ENCODE measurements at regions not wholly inside any gene's neighbourhood (a gene's known extent, or its start where the extent isn't known, plus 50 kb on each side); places are given as distances from the start of the nearest gene placed in this dataset.
"Not testable (repeated sequence)": the region's sequence is repeated elsewhere in the genome, so short reads cannot be mapped to it uniquely, and the experiment has no call there.

DNA sequence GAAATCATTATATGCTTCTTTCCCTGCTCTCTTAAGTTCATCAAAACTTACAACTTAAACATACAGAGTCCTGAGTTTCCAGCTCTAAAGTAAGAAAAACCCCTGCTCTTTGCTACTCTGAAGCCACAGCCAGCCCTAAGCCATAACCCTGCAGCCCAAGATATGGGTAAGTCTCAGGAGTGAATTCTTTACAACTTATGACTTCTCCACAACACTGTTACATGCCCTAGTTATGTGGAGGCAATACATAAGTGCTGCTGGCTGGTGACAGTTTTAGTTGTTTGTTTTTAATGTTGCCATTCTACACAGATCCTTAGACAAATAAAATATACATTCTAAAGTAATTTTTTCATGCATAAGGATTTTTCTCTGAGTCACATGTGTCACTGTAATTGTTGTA lies 100.2 kb downstream of the FBXO8 start:
- no peak for DNase-seq (ENCODE audit: low spot score)

DNA sequence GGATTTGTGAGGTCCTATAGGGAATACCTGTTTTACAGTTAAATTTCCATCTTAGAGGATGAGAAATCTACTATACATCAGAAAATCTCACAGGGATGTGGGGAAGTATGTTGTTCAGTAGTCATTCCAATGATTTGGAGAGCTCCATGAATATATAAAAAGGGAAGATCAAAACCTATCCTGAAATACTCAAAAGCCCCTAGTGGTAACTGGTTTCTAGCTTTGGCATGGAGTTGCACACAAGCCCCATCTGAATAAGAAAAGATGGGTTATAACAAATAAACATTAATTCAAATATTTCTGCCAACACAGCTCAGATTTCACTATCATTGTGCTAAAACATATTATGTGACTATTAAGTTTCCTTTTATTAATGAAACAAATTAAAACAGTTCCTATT lies 101.6 kb downstream of the FBXO8 start:
- no peak for DNase-seq (ENCODE audit: low spot score)

DNA sequence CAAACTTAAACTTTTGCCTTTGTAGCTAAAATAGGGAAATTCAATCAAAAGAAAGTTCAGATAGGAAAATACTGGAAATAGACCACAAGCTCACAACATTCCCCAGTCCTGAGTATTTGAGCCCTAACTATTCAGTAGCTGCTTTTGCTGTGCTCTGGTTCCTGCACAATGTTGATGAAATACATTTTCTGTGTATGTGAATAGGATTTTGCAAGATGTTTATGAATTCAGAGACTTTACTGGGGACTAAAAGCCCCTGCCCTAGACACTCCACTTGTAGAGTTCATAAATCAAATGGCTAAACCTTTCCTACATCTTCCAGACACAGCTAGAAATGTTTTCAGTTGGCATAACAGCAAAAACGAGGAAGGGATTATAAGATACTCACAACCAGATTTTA lies 105.9 kb downstream of the FBXO8 start:
- DNase-seq (ENCODE audit: low spot score) = no peak

DNA sequence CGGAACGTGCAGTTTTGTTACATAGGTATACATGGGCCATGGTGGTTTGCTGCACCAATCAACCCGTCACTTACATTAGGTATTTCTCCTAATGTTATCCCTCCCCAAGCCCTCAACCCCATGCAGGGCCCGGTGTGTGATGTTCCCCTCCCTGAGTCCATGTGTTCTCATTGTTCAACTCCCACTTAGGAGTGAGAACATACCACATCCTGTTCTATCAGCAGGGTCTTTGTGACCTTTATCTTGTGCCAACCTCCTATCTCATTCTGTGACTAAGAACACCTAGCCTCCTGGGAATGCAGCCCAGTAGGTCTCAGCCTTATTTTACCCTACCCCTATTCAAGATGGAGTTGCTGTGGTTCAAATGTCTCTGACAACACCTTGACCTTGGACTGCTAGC lies 107.6 kb downstream of the FBXO8 start:
- not testable (repeated sequence) for DNase-seq (ENCODE audit: low spot score)

DNA sequence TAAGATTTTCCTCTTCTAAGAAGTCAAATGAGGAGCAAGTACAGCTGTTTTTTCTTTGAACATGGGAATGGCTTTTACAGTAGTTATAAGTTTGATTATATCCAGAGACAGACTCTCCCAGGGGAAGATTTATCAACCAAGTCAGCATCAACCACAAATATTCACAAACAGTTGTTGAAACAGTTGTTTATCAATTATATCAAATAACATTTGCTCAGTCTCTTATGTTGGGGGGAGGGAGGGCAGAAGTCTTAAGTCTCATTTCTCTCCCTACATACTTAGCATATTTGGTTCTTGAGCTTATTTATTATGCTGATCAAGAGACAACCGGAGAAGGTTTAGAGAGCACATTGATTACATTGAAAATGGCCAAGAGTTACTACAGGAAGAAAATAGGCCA lies 110.1 kb downstream of the FBXO8 start:
- DNase-seq (ENCODE audit: low spot score) = no peak

DNA sequence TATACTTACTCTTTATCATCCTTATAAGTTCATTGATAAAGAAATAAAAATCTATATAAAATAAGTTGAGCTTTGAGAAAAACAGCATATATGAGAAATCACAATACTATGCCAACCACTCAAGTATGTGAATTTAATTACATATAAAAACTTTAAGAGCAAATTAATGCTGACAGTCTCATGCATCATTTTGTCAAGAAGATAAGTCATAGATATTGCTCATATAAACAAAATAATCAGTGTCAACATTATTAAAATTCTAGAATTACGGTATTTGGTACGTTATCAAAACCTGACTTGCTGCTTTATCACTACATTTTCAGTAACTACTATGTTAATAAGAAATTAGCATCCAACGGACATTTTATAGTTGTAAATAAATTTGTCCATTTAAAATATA lies 111.2 kb downstream of the FBXO8 start:
- no peak for DNase-seq (ENCODE audit: low spot score)

DNA sequence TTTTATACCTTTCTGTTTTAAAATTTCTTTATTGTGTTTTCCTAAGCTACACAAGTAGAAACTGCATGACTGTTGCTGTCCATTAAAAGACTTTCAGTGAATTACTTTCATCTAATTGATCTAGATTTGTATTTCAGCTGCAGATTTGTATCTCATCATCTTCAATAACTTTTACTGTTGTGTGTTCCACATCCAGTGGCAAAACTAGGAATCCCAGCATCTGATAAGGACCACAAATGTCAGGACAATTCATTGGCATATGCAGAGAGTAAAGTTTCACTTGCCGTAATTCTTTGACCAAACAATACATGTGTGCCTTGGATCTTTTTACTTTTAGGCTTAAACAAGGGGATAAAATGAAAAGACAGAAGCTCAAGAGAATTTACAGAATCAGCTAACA lies 112.6 kb downstream of the FBXO8 start:
- DNase-seq (ENCODE audit: low spot score) = no peak

DNA sequence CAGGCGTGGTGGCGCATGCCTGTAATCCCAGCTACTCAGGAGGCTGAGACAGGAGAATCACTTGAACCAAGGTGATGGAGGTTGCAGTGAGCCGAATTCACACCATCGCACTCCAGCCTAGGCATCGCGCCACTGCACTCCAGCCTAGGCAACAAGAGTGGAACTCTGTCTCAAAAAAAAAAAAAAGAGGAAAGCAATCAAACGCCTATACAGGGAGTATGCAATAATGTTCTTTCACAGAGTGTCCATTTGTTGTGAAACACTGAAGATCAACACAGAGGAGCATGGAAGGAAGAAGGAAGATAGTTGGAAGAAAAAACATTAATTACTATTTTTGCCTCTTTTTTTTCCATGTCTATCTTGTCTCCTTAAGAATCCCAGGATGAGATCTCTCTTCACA lies 113.4 kb downstream of the FBXO8 start:
- DNase-seq (ENCODE audit: low spot score) = no peak

DNA sequence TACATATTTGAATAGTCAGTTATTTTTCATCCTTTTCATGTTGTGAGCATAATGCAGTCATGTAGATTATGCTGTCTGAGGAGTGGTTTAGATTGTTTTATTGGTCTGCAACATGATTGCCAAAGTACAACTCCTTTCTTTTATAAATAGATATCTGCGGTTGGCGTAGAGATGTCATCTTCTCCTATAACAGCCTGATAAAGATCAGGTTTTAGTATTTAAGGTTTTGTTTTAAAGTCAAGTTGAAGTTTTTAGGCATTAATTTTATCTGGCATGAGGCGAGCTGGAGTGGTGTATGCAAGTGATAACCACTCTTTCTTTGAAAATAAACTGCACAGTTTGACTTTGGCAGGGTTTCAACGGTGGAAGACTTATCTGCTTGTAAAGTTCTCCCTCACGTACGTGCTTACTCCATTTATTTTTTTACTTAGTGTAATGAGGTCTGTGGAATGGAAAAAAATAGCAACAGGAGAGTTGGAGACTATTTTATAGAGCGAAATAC lies 126.3 kb downstream of the FBXO8 start:
- no peak for DNase-seq (ENCODE audit: low spot score)

DNA sequence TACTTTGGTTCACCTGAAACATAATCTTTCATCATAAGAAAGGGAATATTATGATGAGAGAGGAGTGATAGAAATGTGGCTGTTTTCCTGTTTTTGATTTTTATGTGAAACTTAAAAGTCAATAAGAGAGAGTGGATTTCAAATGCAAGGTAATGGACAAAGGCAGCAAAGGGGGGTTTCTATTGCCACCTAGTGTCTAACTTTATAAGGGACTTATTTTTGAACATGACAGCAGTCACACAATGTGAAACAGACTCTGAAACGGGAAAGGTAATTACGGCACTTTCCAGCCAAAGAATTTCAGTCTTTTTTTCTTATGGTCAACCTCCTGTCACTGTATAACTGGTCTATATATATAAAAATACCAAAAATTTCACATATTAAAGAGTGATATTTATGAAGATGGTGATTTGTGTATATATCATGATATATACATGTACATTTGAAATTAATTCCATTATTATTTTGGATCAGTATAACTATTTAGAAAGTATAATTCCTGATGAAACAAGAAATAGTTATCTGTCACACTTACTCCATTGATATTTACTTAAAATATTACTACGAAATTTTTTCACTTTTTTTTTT lies 127.1 kb downstream of the FBXO8 start:
- DNase-seq (ENCODE audit: low spot score) = peak; percentile 59

DNA sequence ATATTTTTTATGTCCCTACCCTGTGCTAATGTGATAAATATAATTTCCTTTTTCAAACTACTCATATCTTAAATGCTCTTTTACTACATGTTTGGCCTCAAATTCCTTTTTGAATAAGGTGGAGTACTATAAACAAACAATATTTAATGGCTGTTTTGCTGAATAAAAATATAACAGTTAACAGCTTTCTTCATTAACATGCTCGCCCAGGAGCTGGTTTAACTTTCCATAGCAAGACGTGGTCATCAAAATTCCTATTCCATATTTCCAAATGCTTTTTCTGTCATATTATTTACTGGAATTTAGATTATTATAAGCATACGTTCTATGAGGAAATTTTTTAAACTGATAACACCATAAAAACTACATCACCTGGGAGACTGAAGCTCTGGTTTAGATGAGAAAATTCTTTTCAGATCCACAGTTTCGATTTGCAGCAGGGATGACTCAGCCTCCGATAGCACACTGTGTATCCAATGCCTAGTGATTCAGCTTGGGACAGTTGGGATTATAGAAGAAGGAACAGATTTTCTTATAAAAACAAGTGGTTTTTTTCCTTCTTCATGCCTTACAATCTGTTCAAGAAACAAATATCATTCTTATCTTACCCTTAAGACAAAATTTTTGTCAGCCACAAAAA lies 129.1 kb downstream of the FBXO8 start:
- peak; percentile 71 for DNase-seq (ENCODE audit: low spot score)

DNA sequence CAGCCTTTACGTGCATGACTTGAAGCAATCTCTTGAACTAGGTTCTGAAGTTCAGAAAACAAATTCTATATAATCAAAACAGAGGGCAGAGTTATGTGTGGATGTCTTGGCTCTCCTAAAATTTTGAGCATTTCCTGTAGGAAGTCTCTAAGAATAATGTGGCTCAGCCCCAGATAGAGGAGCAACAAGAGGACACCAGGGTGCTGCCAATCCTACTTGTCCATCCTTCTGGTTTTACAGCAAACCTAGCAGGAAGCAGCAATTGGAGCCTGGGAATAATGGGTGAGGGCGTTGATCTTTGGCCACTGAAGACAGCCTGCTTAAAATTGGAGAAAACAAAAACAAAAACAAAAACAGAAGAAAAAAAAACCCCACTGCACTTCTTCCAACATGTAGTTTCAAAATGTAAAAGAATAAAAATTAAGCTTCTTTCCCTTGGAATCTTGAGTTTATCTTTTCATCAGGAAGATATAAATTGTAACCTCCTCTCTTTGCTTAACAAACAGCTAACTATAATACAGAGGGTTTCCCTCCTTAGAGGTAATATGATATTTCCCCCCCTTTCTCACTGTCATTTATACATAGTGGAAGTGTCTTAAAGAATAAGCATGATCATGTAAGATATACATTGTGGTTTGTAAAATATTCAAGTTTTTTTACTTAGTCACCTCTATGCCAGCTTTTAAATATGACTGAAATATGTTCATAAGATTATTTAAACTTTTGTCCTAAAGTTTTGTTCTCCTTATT lies 130.6 kb downstream of the FBXO8 start:
- no peak for DNase-seq (ENCODE audit: low spot score)

DNA sequence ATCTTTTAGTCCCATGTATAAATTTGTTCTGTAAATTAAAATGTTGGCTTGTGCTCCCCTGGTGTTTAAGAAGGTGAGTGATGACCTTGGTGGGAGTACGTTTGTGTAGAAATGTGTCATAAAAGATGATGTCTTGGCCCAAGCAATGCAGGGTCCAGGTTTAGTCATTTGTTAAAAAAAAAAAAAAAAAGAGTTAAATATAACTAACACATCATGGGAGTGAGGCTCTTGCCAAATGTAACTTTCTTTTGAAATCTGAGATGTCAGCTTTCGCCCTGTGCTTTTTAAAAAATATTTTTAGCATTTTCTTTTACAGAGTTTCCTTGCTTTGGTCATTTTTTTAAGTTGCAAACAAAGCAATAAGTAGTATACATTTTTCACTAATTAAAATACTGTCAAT lies 135.6 kb downstream of the FBXO8 start:
- DNase-seq (ENCODE audit: low spot score) = no peak

DNA sequence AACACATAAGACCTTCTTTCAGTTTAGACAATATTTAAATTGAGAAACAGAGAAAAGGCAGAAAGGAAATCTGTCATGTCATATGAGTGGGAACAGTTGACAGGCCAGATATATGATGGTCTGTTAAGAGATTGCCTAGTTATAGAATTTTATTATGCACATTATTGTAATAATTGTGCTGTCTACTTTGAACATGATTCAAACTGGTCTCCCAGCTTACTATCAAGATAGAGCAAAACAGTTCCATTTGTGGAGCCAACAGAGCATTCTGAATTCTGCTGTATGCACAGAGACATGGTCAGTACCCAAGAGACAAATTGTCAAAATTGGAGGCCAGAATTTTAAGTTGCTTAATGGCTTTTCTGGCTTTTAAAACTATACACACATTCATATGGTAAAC lies 139.4 kb downstream of the FBXO8 start:
- DNase-seq (ENCODE audit: low spot score) = no peak

DNA sequence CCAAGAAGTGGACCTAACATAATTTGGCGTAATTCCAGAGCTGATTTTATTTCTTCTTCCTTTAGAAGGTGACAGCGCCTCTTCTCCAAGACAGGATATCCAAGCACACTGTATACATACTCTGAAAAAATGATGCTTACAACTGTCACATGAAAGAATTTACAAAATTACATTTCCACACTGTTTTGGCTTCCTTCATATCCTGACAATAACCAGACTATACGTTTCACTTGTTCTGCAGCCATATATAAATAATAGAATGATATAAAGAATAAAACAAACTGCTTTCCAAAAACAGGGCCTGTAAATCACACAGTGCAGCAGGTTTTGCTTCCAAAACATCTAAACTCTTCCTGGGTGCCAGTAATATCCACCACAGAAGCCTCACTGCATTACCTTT lies 141.6 kb downstream of the FBXO8 start:
- no peak for DNase-seq (ENCODE audit: low spot score)

DNA sequence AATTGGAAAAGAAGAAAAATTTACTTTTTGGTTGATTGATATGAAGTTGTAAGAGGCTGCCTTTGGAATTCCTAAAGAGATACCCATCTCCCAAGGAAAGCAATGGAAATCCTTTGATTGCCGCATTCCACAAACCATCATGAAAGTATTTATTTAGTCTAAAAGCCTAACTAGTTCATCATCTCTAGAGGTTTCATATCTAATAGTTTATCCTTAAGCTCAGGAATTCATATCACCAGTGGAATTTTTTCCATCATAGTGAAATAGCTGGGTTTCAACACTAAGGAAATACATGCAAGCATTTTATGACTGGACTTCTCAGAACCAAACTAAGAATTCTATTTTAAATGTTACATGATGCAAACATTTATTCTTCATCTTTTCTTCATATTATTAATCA lies 144.9 kb downstream of the FBXO8 start:
- DNase-seq (ENCODE audit: low spot score) = no peak

DNA sequence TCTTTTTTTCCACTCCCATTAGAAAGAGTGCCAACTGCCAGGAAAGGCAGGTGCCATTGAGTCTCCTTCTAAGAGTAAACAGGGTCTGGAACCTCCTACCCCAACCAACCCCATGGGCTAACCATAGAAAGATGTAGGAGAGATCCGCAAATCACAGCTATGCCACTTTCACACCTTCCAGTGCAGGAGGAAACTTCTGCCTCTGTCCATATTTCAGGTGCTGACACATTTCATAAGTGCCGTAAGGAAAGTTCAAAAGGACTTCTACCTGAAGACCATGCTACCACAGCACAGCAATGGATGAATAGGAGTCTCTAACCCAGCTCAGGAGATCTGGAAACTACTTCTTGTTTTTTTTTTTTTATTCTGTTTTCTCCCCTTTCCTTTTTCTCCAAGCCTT lies 145.8 kb downstream of the FBXO8 start:
- no peak for DNase-seq (ENCODE audit: low spot score)

DNA sequence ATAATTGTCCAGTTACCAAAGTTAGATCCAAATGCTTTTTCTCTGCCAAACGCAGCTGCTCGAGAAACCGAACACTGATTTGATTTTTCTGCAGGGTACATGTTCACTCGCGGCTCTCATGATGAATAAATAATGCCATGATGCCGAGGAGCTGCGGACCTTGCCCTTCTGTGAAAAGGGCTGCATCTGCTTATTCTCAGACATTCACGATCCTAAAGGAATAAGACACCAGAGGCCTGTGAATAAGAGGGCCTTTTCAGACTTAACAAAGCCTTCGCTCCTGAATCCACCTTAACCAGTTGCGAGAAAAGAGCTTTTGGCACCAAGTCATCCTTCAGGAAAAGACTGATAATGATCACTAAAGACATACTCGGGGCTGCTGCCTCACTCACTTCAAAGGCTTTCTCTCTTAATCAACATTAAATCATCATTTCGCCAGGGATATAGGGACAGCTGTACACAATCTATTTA lies 147.5 kb downstream of the FBXO8 start:
- DNase-seq (ENCODE audit: low spot score) = no peak

DNA sequence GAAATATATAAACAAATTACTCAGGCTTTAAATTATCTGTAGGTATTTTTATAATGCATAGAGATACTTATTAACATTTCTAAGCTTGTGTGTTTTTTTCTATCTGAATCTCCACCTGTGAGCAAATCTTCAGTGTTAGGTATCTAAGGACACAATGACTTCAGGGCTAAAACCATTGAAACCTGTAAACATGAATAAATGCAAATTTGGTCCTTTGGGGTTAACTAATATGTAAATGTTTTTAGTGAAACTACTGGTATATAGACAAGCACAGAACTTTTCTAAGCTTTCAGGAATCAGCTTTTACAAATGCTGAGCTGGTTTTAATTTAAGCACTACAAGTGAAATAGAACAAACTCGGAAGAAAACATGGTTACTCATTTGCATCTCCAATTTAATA lies 147.9 kb downstream of the FBXO8 start:
- no peak for DNase-seq (ENCODE audit: low spot score)

DNA sequence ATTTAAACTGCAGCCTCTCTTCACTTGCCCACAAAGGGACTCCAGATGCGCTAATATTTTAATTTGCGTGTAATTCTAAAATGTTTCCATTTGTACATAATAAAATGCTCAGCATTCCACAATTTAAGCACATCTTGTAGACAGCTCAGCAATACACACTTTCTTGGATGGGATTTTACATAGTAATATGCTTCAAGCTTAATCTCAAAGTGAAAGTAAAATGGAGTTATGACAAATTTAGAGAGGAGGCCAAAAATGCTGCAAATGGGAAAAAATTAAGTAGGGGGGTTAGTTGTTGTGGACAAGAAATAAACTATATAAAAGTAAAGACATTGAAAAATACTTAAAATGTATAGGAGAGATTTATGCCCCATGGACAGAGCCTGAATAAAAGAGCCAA lies 149.1 kb downstream of the FBXO8 start:
- DNase-seq (ENCODE audit: low spot score) = no peak

DNA sequence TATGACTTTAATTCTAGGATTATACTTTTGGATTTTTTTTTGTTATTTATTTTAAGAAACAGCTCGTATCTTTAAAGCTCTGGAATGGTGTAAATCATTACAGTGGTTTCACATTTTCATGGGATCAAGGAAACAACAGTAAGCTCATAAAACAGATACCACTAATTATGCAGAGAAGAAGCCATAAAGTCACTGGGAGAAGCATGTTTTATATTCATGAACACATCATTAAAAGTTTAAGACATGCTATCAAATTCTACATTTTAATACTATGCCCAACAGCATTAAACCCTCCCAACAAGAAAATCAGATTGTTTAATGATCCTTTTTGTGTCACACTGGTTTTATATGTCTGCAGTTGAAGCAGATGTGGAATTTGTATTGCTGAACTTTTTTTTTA lies 149.9 kb downstream of the FBXO8 start:
- no peak for DNase-seq (ENCODE audit: low spot score)

DNA sequence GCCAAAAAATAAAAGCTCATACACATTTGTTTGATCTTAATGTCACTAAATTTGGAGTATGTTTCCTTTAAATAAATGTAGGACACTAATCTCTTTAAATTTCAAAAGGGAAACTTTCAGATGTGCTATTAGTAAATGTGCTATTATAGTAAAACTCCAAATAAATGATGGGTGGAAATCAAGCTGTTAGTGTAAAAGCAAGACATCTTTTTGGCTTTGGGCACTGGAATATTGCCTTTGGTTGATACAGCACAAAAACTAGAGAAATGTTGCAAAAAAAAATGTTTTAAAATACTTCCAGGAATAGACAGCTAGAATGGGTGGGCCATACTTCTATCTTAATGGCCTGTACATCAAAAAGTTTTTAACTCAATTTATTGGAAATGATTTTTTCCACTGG lies 151.6 kb downstream of the FBXO8 start:
- DNase-seq (ENCODE audit: low spot score) = no peak

DNA sequence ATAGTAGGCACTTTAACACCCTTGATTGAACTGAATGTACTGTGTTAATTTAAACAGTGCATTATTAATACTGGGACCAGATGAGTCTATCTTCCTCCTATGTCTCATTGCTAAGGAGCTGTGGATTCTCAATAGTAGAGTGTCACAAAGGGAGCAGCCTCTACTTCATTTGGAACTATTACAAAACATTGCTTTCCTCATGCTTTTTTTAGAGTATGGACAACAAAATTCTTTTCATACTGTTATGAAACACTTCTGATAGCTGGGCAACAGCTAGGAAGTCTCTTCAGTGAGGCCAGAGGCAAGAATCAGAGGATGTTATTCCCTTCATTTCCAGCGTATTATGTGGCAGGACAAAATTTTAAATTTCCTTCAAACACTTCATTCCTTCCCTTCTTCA lies 160.8 kb downstream of the FBXO8 start:
- no peak for DNase-seq (ENCODE audit: low spot score)
